AG09309 (cell line): ENCODE measurements at regions not wholly inside any gene's neighbourhood (a gene's known extent, or its start where the extent isn't known, plus 50 kb on each side); places are given as distances from the start of the nearest gene placed in this dataset.

Source experiments
- DNase-seq: peaks from one replicate; pipeline ENCODE4 v3.0.0-alpha.2; 2010; ENCODE audit warnings: low read depth
- H3K4me3 ChIP-seq: 2 replicates; pipeline ENCODE4 v1.5.1; 2011; ENCODE audit warnings: mild to moderate bottlenecking, low read depth, low read length, moderate library complexity; ENCODE audit not compliant: control insufficient read depth
- CTCF ChIP-seq: IDR thresholded peaks from 2 replicates; pipeline ENCODE4 v1.5.1; 2011; ENCODE audit warnings: mild to moderate bottlenecking, low read depth, low read length, inconsistent platforms; ENCODE audit not compliant: insufficient read depth, control insufficient read depth; ENCODE audit errors: missing control alignments

GRCh38 chr4:155540698-155541097, 126.0 kb upstream of the GUCY1A1 start:
- TF ChIP-seq CTCF: no peak
- no peak overlapping the region for H3K4me3 ChIP-seq
- no peak for DNase-seq

- no peak for DNase-seq
- no peak for TF ChIP-seq CTCF
- no peak overlapping the region for H3K4me3 ChIP-seq
Measured at GRCh38 chr4:155539746-155540145, 126.9 kb upstream of the GUCY1A1 start.

- H3K4me3 ChIP-seq: no peak overlapping the region
- no peak for TF ChIP-seq CTCF
- DNase-seq: no peak
Measured at GRCh38 chr4:155535802-155536454, 130.7 kb upstream of the GUCY1A1 start.

GRCh38 chr4:155532373-155533085, 134.1 kb upstream of the GUCY1A1 start:
- H3K4me3 ChIP-seq: no peak overlapping the region
- no peak for DNase-seq
- no peak for TF ChIP-seq CTCF

GRCh38 chr4:155530857-155531256, 135.8 kb upstream of the GUCY1A1 start:
- no peak for TF ChIP-seq CTCF
- DNase-seq: no peak
- H3K4me3 ChIP-seq: no peak overlapping the region

GRCh38 chr4:155530290-155530689, 136.4 kb upstream of the GUCY1A1 start:
- no peak overlapping the region for H3K4me3 ChIP-seq
- DNase-seq: no peak
- no peak for TF ChIP-seq CTCF
